HEK293 (cell line): ENCODE measurements at regions not wholly inside any gene's neighbourhood (a gene's known extent, or its start where the extent isn't known, plus 50 kb on each side); places are given as distances from the start of the nearest gene placed in this dataset.

Experiments
- CTCF ChIA-PET: fragments of 350-600 bp; formaldehyde crosslinking; extraction: SDS; loops from one replicate; lab custom pipeline; 2021; ENCODE audit warnings: antibody characterized with exemption; lab: Yijun Ruan, JAX
- POLR2A ChIA-PET: fragments of 300-600 bp; formaldehyde crosslinking; extraction: SDS; loops from one replicate; lab custom pipeline; 2020; ENCODE audit warnings: antibody characterized with exemption, inconsistent platforms; lab: Yijun Ruan, JAX
- H3K27ac ChIP-seq: fragments of 200-500 bp; sonication (Bioruptor generic); 2 replicates; pipeline ENCODE4 v1.5.1; 2014; ENCODE audit warnings: low read depth, low read length, control low read depth, inconsistent platforms; ENCODE audit errors: extremely low read depth
- H3K36me3 ChIP-seq, 2 experiments: fragments of 200-500 bp in 1 of 2; sonication (Bioruptor generic) in 1 of 2; 1 replicate in 1 of 2; 2 replicates in 1 of 2; pipeline ENCODE4 v1.5.1; 2014 to 2017; ENCODE audit warnings: inconsistent platforms in 2 of 2, low read length in 2 of 2; ENCODE audit not compliant: control insufficient read depth in 2 of 2, insufficient read depth in 1 of 2
- H3K4me1 ChIP-seq: fragments of 200-500 bp; sonication (Bioruptor generic); 2 replicates; pipeline ENCODE4 v1.5.1; 2014; ENCODE audit warnings: mild to moderate bottlenecking, low read length, inconsistent platforms; ENCODE audit not compliant: control insufficient read depth, insufficient read depth
- H3K4me3 ChIP-seq: 2 replicates; pipeline ENCODE4 v1.5.1; 2011; ENCODE audit warnings: low read depth, mild to moderate bottlenecking, control low read depth, low read length, moderate library complexity
- H3K9me3 ChIP-seq: fragments of 200-500 bp; sonication (Bioruptor generic); 2 replicates; pipeline ENCODE4 v1.5.1; 2014; ENCODE audit warnings: low read depth, low read length, inconsistent platforms; ENCODE audit not compliant: control insufficient read depth, insufficient read depth
- BCL11B ChIP-seq: fragments of 450-650 bp; formaldehyde crosslinking; IDR thresholded peaks from 2 replicates; pipeline ENCODE4 v1.5.1; 2016; ENCODE audit warnings: low read depth, missing biosample characterization, missing genetic modification characterization
- GLIS2 ChIP-seq: fragments of 450-650 bp; formaldehyde crosslinking; IDR thresholded peaks from 2 replicates; pipeline ENCODE4 v1.5.1; 2016; ENCODE audit warnings: missing biosample characterization, missing genetic modification characterization
- HOXD13 ChIP-seq: sonication (generic); formaldehyde crosslinking; IDR thresholded peaks from 2 replicates; pipeline ENCODE4 v1.8.0; 2022; ENCODE audit warnings: missing genetic modification reagents, borderline replicate concordance
- KLF8 ChIP-seq: fragments of 450-650 bp; formaldehyde crosslinking; IDR thresholded peaks from 2 replicates; pipeline ENCODE4 v1.5.1; 2016; ENCODE audit warnings: missing biosample characterization, missing genetic modification characterization
- MEIS1 ChIP-seq: sonication (generic); formaldehyde crosslinking; IDR thresholded peaks from 2 replicates; pipeline ENCODE4 v1.8.1; 2022; ENCODE audit warnings: missing genetic modification reagents, mild to moderate bottlenecking, borderline replicate concordance
- SETDB1 ChIP-seq: IDR thresholded peaks from one replicate; pipeline ENCODE4 v1.6.1; 2017; ENCODE audit warnings: mild to moderate bottlenecking, low read length, moderate library complexity, mixed read lengths; ENCODE audit not compliant: insufficient read length
- SP2 ChIP-seq: fragments of 450-650 bp; formaldehyde crosslinking; IDR thresholded peaks from 2 replicates; pipeline ENCODE4 v1.5.1; 2016; ENCODE audit warnings: missing biosample characterization, missing genetic modification characterization
- YY1 ChIP-seq: fragments of 450-650 bp; formaldehyde crosslinking; IDR thresholded peaks from 2 replicates; pipeline ENCODE4 v1.5.1; 2018; ENCODE audit warnings: missing biosample characterization, missing genetic modification characterization
- ZBTB1 ChIP-seq: fragments of 450-650 bp; formaldehyde crosslinking; IDR thresholded peaks from 2 replicates; pipeline ENCODE4 v1.5.1; 2016; ENCODE audit warnings: missing biosample characterization, missing genetic modification characterization
- ZNF10 ChIP-seq: fragments of 450-650 bp; formaldehyde crosslinking; IDR thresholded peaks from 2 replicates; pipeline ENCODE4 v1.5.1; 2017; ENCODE audit warnings: missing biosample characterization, missing genetic modification characterization
- ZNF148 ChIP-seq: fragments of 450-650 bp; formaldehyde crosslinking; IDR thresholded peaks from 2 replicates; pipeline ENCODE4 v1.5.0; 2017; ENCODE audit warnings: missing biosample characterization, missing genetic modification characterization, borderline replicate concordance
- ZNF184 ChIP-seq: fragments of 450-650 bp; IDR thresholded peaks from 2 replicates; pipeline ENCODE4 v1.5.1; 2018; ENCODE audit warnings: missing biosample characterization, mild to moderate bottlenecking, missing genetic modification characterization
- ZNF426 ChIP-seq: fragments of 450-650 bp; formaldehyde crosslinking; IDR thresholded peaks from 2 replicates; pipeline ENCODE4 v1.5.1; 2017; ENCODE audit warnings: missing biosample characterization, missing genetic modification characterization, mild to moderate bottlenecking, inconsistent platforms, moderate library complexity
- ZNF561 ChIP-seq: fragments of 450-650 bp; IDR thresholded peaks from 2 replicates; pipeline ENCODE4 v1.5.1; 2018; ENCODE audit warnings: missing biosample characterization, missing genetic modification characterization, borderline replicate concordance
- ZNF626 ChIP-seq: fragments of 450-650 bp; sonication (Bioruptor Pico); formaldehyde crosslinking; IDR thresholded peaks from 2 replicates; pipeline ENCODE4 v1.5.1; 2018; ENCODE audit warnings: missing biosample characterization, missing genetic modification characterization, inconsistent platforms
- ZNF654 ChIP-seq: fragments of 450-650 bp; formaldehyde crosslinking; IDR thresholded peaks from 2 replicates; pipeline ENCODE4 v1.5.1; 2016; ENCODE audit warnings: low read depth, missing biosample characterization, missing genetic modification characterization
- ZNF660 ChIP-seq: fragments of 450-650 bp; IDR thresholded peaks from 2 replicates; pipeline ENCODE4 v1.5.1; 2018; ENCODE audit warnings: missing biosample characterization, mild to moderate bottlenecking, missing genetic modification characterization
- ZNF843 ChIP-seq: fragments of 450-650 bp; formaldehyde crosslinking; IDR thresholded peaks from 2 replicates; pipeline ENCODE4 v1.5.1; 2016; ENCODE audit warnings: missing biosample characterization, missing genetic modification characterization
- TF ChIP-seq, protein P1 (sequence below): fragments of 450-650 bp; formaldehyde crosslinking; IDR thresholded peaks from 2 replicates; pipeline ENCODE4; 2016; ENCODE audit warnings: missing biosample characterization, missing genetic modification characterization
- TF ChIP-seq, protein P2 (sequence below): fragments of 450-650 bp; formaldehyde crosslinking; IDR thresholded peaks from 2 replicates; pipeline ENCODE4 v1.5.1; 2016; ENCODE audit warnings: missing biosample characterization, missing genetic modification characterization

GRCh38 chr3:59310736-59311135 lies 260.9 kb upstream of the CFAP20DC start:
- TF ChIP-seq ZBTB1 (tag by site-specific recombination) (no peak), HOXD13 (CRISPR knock-in tag) (no peak), SP2 (tag by site-specific recombination) (no peak), ZNF843 (tag by site-specific recombination) (no peak), GLIS2 (tag by site-specific recombination) (no peak), MEIS1 (CRISPR knock-in tag) (no peak), ZNF660 (tag by site-specific recombination) (no peak), YY1 (no peak), SETDB1 (no peak), BCL11B (tag by site-specific recombination) (no peak), ZNF184 (no peak), ZNF561 (tag by site-specific recombination) (no peak), KLF8 (tag by site-specific recombination) (no peak)
- Histone ChIP-seq H3K9me3 (no peaks in the 10 kb centered on the region), H3K27ac (no peak overlapping the region), H3K4me3 (no peak overlapping the region), H3K4me1 (no peaks in the 10 kb centered on the region), H3K36me3 (no peaks in the 10 kb centered on the region)
- POLR2A ChIA-PET: interaction anchor here (0.6 kb wide), 1 partner anchor 1003 kb away, joined by 4 read pairs; no protein-coding TSS in a partner anchor
- CTCF ChIA-PET: no interaction called here

DNA sequence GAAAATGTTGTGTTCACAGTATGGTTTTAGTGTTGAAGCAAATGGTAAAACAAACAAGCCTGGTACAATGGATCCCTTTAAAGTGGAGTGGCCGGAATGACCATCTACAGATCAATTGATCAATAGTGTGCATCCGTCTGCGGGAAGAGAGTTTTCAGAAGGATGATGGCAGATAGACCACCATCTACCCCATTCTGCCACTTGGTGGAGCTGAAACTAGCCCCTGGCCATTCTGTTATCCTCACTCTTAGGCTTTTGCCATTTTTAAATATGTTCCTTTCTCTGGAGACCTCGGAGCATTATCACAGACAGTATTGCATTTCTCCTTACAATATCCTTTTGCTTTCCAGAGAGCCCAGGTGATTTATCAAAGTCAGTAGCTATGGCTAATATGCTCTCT lies 258.9 kb upstream of the CFAP20DC start:
- CTCF ChIA-PET: interaction anchor here (0.8 to 1.3 kb wide), 2 partner anchors 28 to 409 kb away, joined by 4 read pairs; no protein-coding TSS in a partner anchor
- Histone ChIP-seq H3K27ac (no peak overlapping the region), H3K9me3 (no peaks in the 10 kb centered on the region), H3K4me3 (no peak overlapping the region), H3K36me3 (no peaks in the 10 kb centered on the region), H3K4me1 (no peaks in the 10 kb centered on the region)
- POLR2A ChIA-PET: no interaction called here
- TF ChIP-seq, protein P1, sequence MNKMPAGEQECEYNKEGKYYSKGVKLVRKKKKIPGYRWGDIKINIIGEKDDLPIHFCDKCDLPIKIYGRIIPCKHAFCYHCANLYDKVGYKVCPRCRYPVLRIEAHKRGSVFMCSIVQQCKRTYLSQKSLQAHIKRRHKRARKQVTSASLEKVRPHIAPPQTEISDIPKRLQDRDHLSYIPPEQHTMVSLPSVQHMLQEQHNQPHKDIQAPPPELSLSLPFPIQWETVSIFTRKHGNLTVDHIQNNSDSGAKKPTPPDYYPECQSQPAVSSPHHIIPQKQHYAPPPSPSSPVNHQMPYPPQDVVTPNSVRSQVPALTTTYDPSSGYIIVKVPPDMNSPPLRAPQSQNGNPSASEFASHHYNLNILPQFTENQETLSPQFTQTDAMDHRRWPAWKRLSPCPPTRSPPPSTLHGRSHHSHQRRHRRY (tag by site-specific recombination): no peak
- TF ChIP-seq ZNF626 (tag by site-specific recombination) (no peak), ZNF10 (tag by site-specific recombination) (no peak), ZNF148 (tag by site-specific recombination) (no peak), ZNF654 (tag by site-specific recombination) (no peak), ZNF426 (tag by site-specific recombination) (no peak)
- TF ChIP-seq, protein P2, sequence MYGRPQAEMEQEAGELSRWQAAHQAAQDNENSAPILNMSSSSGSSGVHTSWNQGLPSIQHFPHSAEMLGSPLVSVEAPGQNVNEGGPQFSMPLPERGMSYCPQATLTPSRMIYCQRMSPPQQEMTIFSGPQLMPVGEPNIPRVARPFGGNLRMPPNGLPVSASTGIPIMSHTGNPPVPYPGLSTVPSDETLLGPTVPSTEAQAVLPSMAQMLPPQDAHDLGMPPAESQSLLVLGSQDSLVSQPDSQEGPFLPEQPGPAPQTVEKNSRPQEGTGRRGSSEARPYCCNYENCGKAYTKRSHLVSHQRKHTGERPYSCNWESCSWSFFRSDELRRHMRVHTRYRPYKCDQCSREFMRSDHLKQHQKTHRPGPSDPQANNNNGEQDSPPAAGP: no peak
